ENCODE measurements at regions not wholly inside any gene's neighbourhood (a gene's known extent, or its start where the extent isn't known, plus 50 kb on each side); places are given as distances from the start of the nearest gene placed in this dataset.

- Histone ChIP-seq H3K9me2 (ENCODE audit: insufficient read depth) (no peaks in the 10 kb centered on the region), H3K27ac (no peak overlapping the region), H3K36me3 (ENCODE audit: low read depth) (no peaks in the 10 kb centered on the region), H3K79me2 (ENCODE audit: low read depth) (no peaks in the 10 kb centered on the region), H3F3A (ENCODE audit: insufficient read depth, low read depth) (no peaks in the 10 kb centered on the region), H3K9me3 (ENCODE audit: insufficient read depth, low read depth) (no peaks in the 10 kb centered on the region), H2AFZ (no peak overlapping the region), H4K20me1 (ENCODE audit: insufficient read depth) (no peaks in the 10 kb centered on the region), H3K27me3 (ENCODE audit: insufficient read depth, low read depth) (no peaks in the 10 kb centered on the region), H3K4me1 (replicated peaks; ENCODE audit: insufficient read depth) (0 out of 2 replicates have a peak, but pooled peaks cover 4% of the 10 kb centered on the region), H3K4me2 (no peak overlapping the region), H3K4me3 (no peak overlapping the region)
- DNase-seq = no peak
- CTCF ChIA-PET = no interaction called here
- intact Hi-C loops (cut with micrococcal nuclease; ENCODE audit: unreplicated experiment) = no loop called here
- POLR2A ChIA-PET (ENCODE audit: unreplicated experiment) = no interaction called here
- no peak for TF ChIP-seq CTCF (conservative IDR thresholded peaks at IDR 0.05)
- no TSS peak for BruUV-seq (replicated peaks)
These were observed 107.6 kb downstream of the FASLG start for GRCh38 chr1:172766462-172766861.

- ChIA-PET POLR2A (ENCODE audit: unreplicated experiment) (no interaction called here), CTCF (no interaction called here)
- 0 out of 2 replicates have a peak, but pooled peaks cover 4% of the 10 kb centered on the region for H3K9me2 ChIP-seq (ENCODE audit: insufficient read depth)
- intact Hi-C loops (cut with micrococcal nuclease; ENCODE audit: unreplicated experiment) = no loop called here
- no TSS peak for BruUV-seq (replicated peaks)
- H3K27me3 ChIP-seq (ENCODE audit: insufficient read depth, low read depth) = 0 out of 2 replicates have a peak, but pooled peaks cover 4% of the 10 kb centered on the region
- H4K20me1 ChIP-seq (ENCODE audit: insufficient read depth) = no peaks in the 10 kb centered on the region
- TF ChIP-seq CTCF (conservative IDR thresholded peaks at IDR 0.05) (no peak), EZH2 (IDR thresholded peaks at IDR 0.05; ENCODE audit: low read depth) (no peak)
- no peaks in the 10 kb centered on the region for H3F3A ChIP-seq (ENCODE audit: insufficient read depth, low read depth)
- no peaks in the 10 kb centered on the region for H3K79me2 ChIP-seq (ENCODE audit: low read depth)
- H3K36me3 ChIP-seq (ENCODE audit: low read depth) = no peaks in the 10 kb centered on the region
- H2AFZ ChIP-seq = no peak overlapping the region
- H3K4me3 ChIP-seq = no peak overlapping the region
- no peak overlapping the region for H3K4me2 ChIP-seq
- no peaks in the 10 kb centered on the region for H3K4me1 ChIP-seq (replicated peaks; ENCODE audit: insufficient read depth)
- DNase-seq = no peak
- no peak overlapping the region for H3K27ac ChIP-seq
- no peaks in the 10 kb centered on the region for H3K9me3 ChIP-seq (ENCODE audit: insufficient read depth, low read depth)
These were observed 111.2 kb downstream of the FASLG start for GRCh38 chr1:172770071-172770470.

GRCh38 chr1:172774561-172774960 is 115.7 kb downstream of the FASLG start:
- no peak for DNase-seq
- H3K9me3 ChIP-seq (ENCODE audit: insufficient read depth, low read depth) = no peaks in the 10 kb centered on the region; the same call in 1 of the 2 replicates
- H2AFZ ChIP-seq = no peak overlapping the region
- H3K79me2 ChIP-seq (ENCODE audit: low read depth) = no peaks in the 10 kb centered on the region
- POLR2A ChIA-PET (ENCODE audit: unreplicated experiment) = no interaction called here
- no peak overlapping the region for H3K27ac ChIP-seq
- 0 out of 2 replicates have a peak, but pooled peaks cover 4% of the 10 kb centered on the region for H3K9me2 ChIP-seq (ENCODE audit: insufficient read depth)
- CTCF ChIA-PET = interaction anchor here (0.5 kb wide), 1 partner anchor 22 kb away, joined by 3 read pairs; no protein-coding TSS in a partner anchor
- H3K4me3 ChIP-seq = no peak overlapping the region
- no peaks in the 10 kb centered on the region for H3K36me3 ChIP-seq (ENCODE audit: low read depth)
- intact Hi-C loops (cut with micrococcal nuclease; ENCODE audit: unreplicated experiment) = no loop called here
- no peaks in the 10 kb centered on the region for H4K20me1 ChIP-seq (ENCODE audit: insufficient read depth)
- TF ChIP-seq EZH2 (IDR thresholded peaks at IDR 0.05; ENCODE audit: low read depth) (no peak), CTCF (conservative IDR thresholded peaks at IDR 0.05) (no peak)
- BruUV-seq (replicated peaks) = no TSS peak
- H3K4me2 ChIP-seq = no peak overlapping the region
- H3F3A ChIP-seq (ENCODE audit: insufficient read depth, low read depth) = no peaks in the 10 kb centered on the region
- H3K4me1 ChIP-seq (replicated peaks; ENCODE audit: insufficient read depth) = no peaks in the 10 kb centered on the region
- 0 out of 2 replicates have a peak, but pooled peaks cover 4% of the 10 kb centered on the region for H3K27me3 ChIP-seq (ENCODE audit: insufficient read depth, low read depth)
